Transverse colon (tissue), 4 donors: ENCODE measurements at regions not wholly inside any gene's neighbourhood (a gene's known extent, or its start where the extent isn't known, plus 50 kb on each side); places are given as distances from the start of the nearest gene placed in this dataset.
"Not testable (repeated sequence)": the region's sequence is repeated elsewhere in the genome, so short reads cannot be mapped to it uniquely, and the experiment has no call there.

Source experiments
- DNase-seq: peaks from one replicate; pipeline ENCODE4 v3.0.0-alpha.2; 2019
- H3K27ac ChIP-seq, 4 donors: fragments of 200-600 bp; sonication (generic); 2 replicates each; pipeline ENCODE4 v1.5.1; 2016 to 2018; ENCODE audit warnings: inconsistent platforms in 4 of 4
- H3K27me3 ChIP-seq: fragments of 200-600 bp; sonication (generic); 2 replicates; pipeline ENCODE4 v1.5.1; 2017; ENCODE audit warnings: inconsistent platforms
- H3K36me3 ChIP-seq, 4 donors: fragments of 200-600 bp; sonication (generic); 2 replicates each; pipeline ENCODE4 v1.5.1; 2017 to 2019; ENCODE audit warnings: inconsistent platforms in 4 of 4
- H3K4me1 ChIP-seq, 4 donors: fragments of 200-600 bp; sonication (generic); 2 replicates each; pipeline ENCODE4 v1.5.1; 2017 to 2020; ENCODE audit warnings: inconsistent platforms in 4 of 4
- H3K4me3 ChIP-seq, 4 donors: fragments of 200-600 bp; sonication (generic); 1 replicate in 1 of 4; 2 replicates in 3 of 4; pipeline versions ENCODE4 v1.5.1 to v1.6.1; 2017 to 2019; ENCODE audit warnings: inconsistent platforms in 4 of 4
- H3K9me3 ChIP-seq, 2 donors: fragments of 200-600 bp; sonication (generic); 2 replicates each; pipeline ENCODE4 v1.5.1; 2017 to 2019; ENCODE audit warnings: inconsistent platforms in 2 of 2
- CTCF ChIP-seq, 5 experiments: fragments of 200-600 bp in 3 of 5; fragments of 450-650 bp in 2 of 5; sonication (generic) in 3 of 5; IDR thresholded peaks; 1 replicate in 2 of 5; 2 replicates in 3 of 5; pipeline ENCODE4 v1.5.1; 2016 to 2017; ENCODE audit warnings: antibody characterized with exemption in 5 of 5, inconsistent platforms in 3 of 5, mild to moderate bottlenecking in 2 of 5, moderate library complexity in 1 of 5
- EP300 ChIP-seq: sonication (generic); formaldehyde crosslinking; IDR thresholded peaks from one replicate; pipeline ENCODE4 v1.6.1; 2017; ENCODE audit warnings: antibody characterized with exemption, low read depth
- POLR2A ChIP-seq: fragments of 450-650 bp; IDR thresholded peaks from one replicate; pipeline ENCODE4 v1.6.1; 2016; ENCODE audit warnings: antibody characterized with exemption, mild to moderate bottlenecking, moderate library complexity
- POLR2AphosphoS5 ChIP-seq, 3 donors: sonication (generic); formaldehyde crosslinking; IDR thresholded peaks; one replicate each; pipeline ENCODE4 v1.6.1; 2016; ENCODE audit warnings: antibody characterized with exemption in 3 of 3
- WGBS, 2 donors: methylation state at CpG; one replicate each; pipeline ENCODE4 v1.1.5; 2018; ENCODE audit warnings: low coverage in 1 of 2; 5-methylcytosine and 5-hydroxymethylcytosine counted together
- in situ Hi-C, 4 donors: fragments of 200-750 bp; cut with MboI; loops; one replicate each; pipeline versions ENCODE4 v1.15.0 to v1.15.1; 2017; ENCODE audit warnings: low sequenced_read_pairs in 3 of 4, low pct_ligation_motif_present in 1 of 4, low pct_unique_long_range_greater_than_20kb in 1 of 4
- intact Hi-C: fragments of 100-400 bp; cut with DNase I; formaldehyde crosslinking; loops from one replicate; pipeline ENCODE4 v1.15.1; 2023; ENCODE audit warnings: low total_unique reads

GRCh38 chr16:25571712-25572111 lies 120.0 kb upstream of the HS3ST4 start:
- WGBS, 2 donors: 93 to 94% methylated on average over 2 of the region's 2 CpGs
- in situ Hi-C loops: no loop called here
- H3K27ac ChIP-seq: no peak overlapping the region

GRCh38 chr16:25570131-25570530 lies 121.6 kb upstream of the HS3ST4 start:
- Histone ChIP-seq H3K27ac (no peak overlapping the region), H3K4me1 (no peaks in the 10 kb centered on the region), H3K36me3 (no peaks in the 10 kb centered on the region), H3K9me3 (no peaks in the 10 kb centered on the region), H3K4me3 (no peak overlapping the region), H3K27me3 (no peaks in the 10 kb centered on the region)
- intact Hi-C loops: no loop called here
- no peak for DNase-seq
- TF ChIP-seq EP300 (no peak), POLR2A (no peak)
- 67 to 72% methylated on average over 3 of the region's 3 CpGs for WGBS, 2 donors
- in situ Hi-C loops: no loop called here

More at GRCh38 chr16:25571712-25572111, 120.0 kb upstream of the HS3ST4 start:
- TF ChIP-seq EP300: no peak
- TF ChIP-seq POLR2A: no peak
- TF ChIP-seq CTCF (IDR thresholded peaks at IDR 0.05): no peak
- no peak for TF ChIP-seq POLR2AphosphoS5 (IDR thresholded peaks at IDR 0.05)
- H3K4me3 ChIP-seq: no peak overlapping the region
- H3K9me3 ChIP-seq: no peaks in the 10 kb centered on the region
- H3K27me3 ChIP-seq: no peaks in the 10 kb centered on the region
- H3K4me1 ChIP-seq: no peaks in the 10 kb centered on the region
- intact Hi-C loops: no loop called here
- H3K36me3 ChIP-seq: no peaks in the 10 kb centered on the region
- DNase-seq: no peak

- no peak overlapping the region for H3K4me3 ChIP-seq
- no peaks in the 10 kb centered on the region for H3K27me3 ChIP-seq
- no peaks in the 10 kb centered on the region for H3K36me3 ChIP-seq
- 76 to 79% methylated on average over 2 of the region's 2 CpGs for WGBS, 2 donors
- intact Hi-C loops (no loop called here), in situ Hi-C loops (no loop called here)
- H3K27ac ChIP-seq: no peak overlapping the region
- H3K4me1 ChIP-seq: no peaks in the 10 kb centered on the region
- H3K9me3 ChIP-seq: no peaks in the 10 kb centered on the region
- no peak for DNase-seq
- TF ChIP-seq EP300 (no peak), POLR2AphosphoS5 (IDR thresholded peaks at IDR 0.05) (no peak), CTCF (IDR thresholded peaks at IDR 0.05) (no peak), POLR2A (no peak)
These were observed 122.8 kb upstream of the HS3ST4 start for GRCh38 chr16:25568991-25569390.

GRCh38 chr16:25566183-25566582 lies 125.6 kb upstream of the HS3ST4 start:
- TF ChIP-seq CTCF (IDR thresholded peaks at IDR 0.05) (no peak), EP300 (no peak), POLR2AphosphoS5 (IDR thresholded peaks at IDR 0.05) (no peak), POLR2A (no peak)
- H3K36me3 ChIP-seq: no peaks in the 10 kb centered on the region
- H3K4me3 ChIP-seq: no peak overlapping the region
- intact Hi-C loops (no loop called here), in situ Hi-C loops (no loop called here)
- 62% methylated on average over 3 of the region's 3 CpGs for WGBS, 2 donors
- H3K9me3 ChIP-seq: no peaks in the 10 kb centered on the region
- no peaks in the 10 kb centered on the region for H3K4me1 ChIP-seq
- no peak for DNase-seq
- H3K27me3 ChIP-seq: no peaks in the 10 kb centered on the region
- H3K27ac ChIP-seq: no peak overlapping the region

GRCh38 chr16:25563700-25564099 lies 128.1 kb upstream of the HS3ST4 start:
- Histone ChIP-seq H3K9me3 (no peaks in the 10 kb centered on the region), H3K4me3 (no peak overlapping the region), H3K27ac (no peak overlapping the region), H3K4me1 (no peaks in the 10 kb centered on the region), H3K27me3 (no peaks in the 10 kb centered on the region), H3K36me3 (no peaks in the 10 kb centered on the region)
- intact Hi-C loops (no loop called here), in situ Hi-C loops (no loop called here)
- no peak for DNase-seq
- no peak for TF ChIP-seq POLR2AphosphoS5 (IDR thresholded peaks at IDR 0.05)
- TF ChIP-seq POLR2A: no peak
- no peak for TF ChIP-seq CTCF (IDR thresholded peaks at IDR 0.05)
- TF ChIP-seq EP300: no peak
- WGBS, 2 donors: 57 to 60% methylated on average over 4 of the region's 4 CpGs

GRCh38 chr16:25561723-25562122 lies 130.0 kb upstream of the HS3ST4 start:
- H3K27me3 ChIP-seq, H3K4me3 ChIP-seq, in situ Hi-C loops, H3K27ac ChIP-seq, DNase-seq, intact Hi-C loops, H3K36me3 ChIP-seq, H3K4me1 ChIP-seq, H3K9me3 ChIP-seq: not testable (repeated sequence)
- 85 to 90% methylated on average over 3 of the region's 3 CpGs for WGBS, 2 donors

GRCh38 chr16:25556968-25557312 lies 134.8 kb upstream of the HS3ST4 start:
- H3K27ac ChIP-seq, H3K9me3 ChIP-seq, in situ Hi-C loops, intact Hi-C loops, DNase-seq, H3K36me3 ChIP-seq, H3K4me1 ChIP-seq, H3K4me3 ChIP-seq, H3K27me3 ChIP-seq: not testable (repeated sequence)
- 61 to 73% methylated on average over 2 to 4 of the region's 4 CpGs for WGBS, 2 donors
